Activated naive CD4-positive, alpha-beta T cell treated with anti-CD3 and anti-CD28 coated beads, Interleukin-2, amount 50 U/mL, for 24 hours (primary cell): ENCODE measurements at regions not wholly inside any gene's neighbourhood (a gene's known extent, or its start where the extent isn't known, plus 50 kb on each side); places are given as distances from the start of the nearest gene placed in this dataset.

Experiments used
- H3K27ac Mint-ChIP-seq: one replicate; pipeline ENCODE4 v1.8.0; 2021; ENCODE audit warnings: mild to moderate bottlenecking, mixed read lengths
- H3K27me3 Mint-ChIP-seq: one replicate; pipeline ENCODE4 v1.8.0; 2021; ENCODE audit warnings: mixed read lengths
- H3K36me3 Mint-ChIP-seq: one replicate; pipeline ENCODE4 v1.8.0; 2021; ENCODE audit warnings: mixed read lengths
- H3K4me1 Mint-ChIP-seq: one replicate; pipeline ENCODE4 v1.8.0; 2021; ENCODE audit warnings: mixed read lengths
- H3K4me3 Mint-ChIP-seq: one replicate; pipeline ENCODE4 v1.8.0; 2021; ENCODE audit warnings: mild to moderate bottlenecking, mixed read lengths
- H3K9me3 Mint-ChIP-seq: one replicate; pipeline ENCODE4 v1.8.0; 2021; ENCODE audit warnings: mixed read lengths

- Mint-ChIP-seq H3K27ac (no peak overlapping the region), H3K4me3 (no peak overlapping the region), H3K4me1 (no peaks in the 10 kb centered on the region), H3K36me3 (no peaks in the 10 kb centered on the region), H3K27me3 (no peaks in the 10 kb centered on the region), H3K9me3 (no peaks in the 10 kb centered on the region)
Observed at GRCh38 chr4:123770884-123771283, 374.3 kb downstream of the SPRY1 start.

- Mint-ChIP-seq H3K36me3 (no peaks in the 10 kb centered on the region), H3K9me3 (peaks cover 8% of the 10 kb centered on the region), H3K27me3 (no peaks in the 10 kb centered on the region), H3K4me1 (no peaks in the 10 kb centered on the region), H3K27ac (no peak overlapping the region), H3K4me3 (no peak overlapping the region)
Observed at GRCh38 chr4:123776267-123776666, 379.7 kb downstream of the SPRY1 start.

- Mint-ChIP-seq H3K9me3 (peaks cover 8% of the 10 kb centered on the region), H3K27me3 (no peaks in the 10 kb centered on the region), H3K4me3 (no peak overlapping the region), H3K4me1 (no peaks in the 10 kb centered on the region), H3K36me3 (no peaks in the 10 kb centered on the region), H3K27ac (no peak overlapping the region)
Observed at GRCh38 chr4:123777373-123777772, 380.8 kb downstream of the SPRY1 start.

GRCh38 chr4:123783151-123783790 is 386.7 kb downstream of the SPRY1 start:
- H3K36me3 Mint-ChIP-seq: no peaks in the 10 kb centered on the region
- H3K4me1 Mint-ChIP-seq: no peaks in the 10 kb centered on the region
- peaks cover 8% of the 10 kb centered on the region for H3K9me3 Mint-ChIP-seq
- H3K4me3 Mint-ChIP-seq: no peak overlapping the region
- no peaks in the 10 kb centered on the region for H3K27me3 Mint-ChIP-seq
- no peak overlapping the region for H3K27ac Mint-ChIP-seq

- no peaks in the 10 kb centered on the region for H3K4me1 Mint-ChIP-seq
- no peak overlapping the region for H3K27ac Mint-ChIP-seq
- H3K36me3 Mint-ChIP-seq: no peaks in the 10 kb centered on the region
- H3K9me3 Mint-ChIP-seq: peaks cover 8% of the 10 kb centered on the region
- H3K27me3 Mint-ChIP-seq: no peaks in the 10 kb centered on the region
- H3K4me3 Mint-ChIP-seq: no peak overlapping the region
Observed at GRCh38 chr4:123783921-123784320, 387.3 kb downstream of the SPRY1 start.

- Mint-ChIP-seq H3K36me3 (no peaks in the 10 kb centered on the region), H3K4me1 (no peaks in the 10 kb centered on the region), H3K4me3 (no peak overlapping the region), H3K9me3 (peaks cover 5% of the 10 kb centered on the region), H3K27ac (no peak overlapping the region), H3K27me3 (no peaks in the 10 kb centered on the region)
Observed at GRCh38 chr4:123784626-123785025, 388.0 kb downstream of the SPRY1 start.

- Mint-ChIP-seq H3K27me3 (no peaks in the 10 kb centered on the region), H3K9me3 (no peaks in the 10 kb centered on the region), H3K4me1 (no peaks in the 10 kb centered on the region), H3K36me3 (no peaks in the 10 kb centered on the region), H3K27ac (no peak overlapping the region), H3K4me3 (no peak overlapping the region)
Observed at GRCh38 chr4:123785538-123785937, 388.9 kb downstream of the SPRY1 start.

GRCh38 chr4:123786163-123786915 is 389.7 kb downstream of the SPRY1 start:
- H3K4me1 Mint-ChIP-seq: no peaks in the 10 kb centered on the region
- H3K27ac Mint-ChIP-seq: no peak overlapping the region
- H3K4me3 Mint-ChIP-seq: no peak overlapping the region
- no peaks in the 10 kb centered on the region for H3K9me3 Mint-ChIP-seq
- H3K27me3 Mint-ChIP-seq: no peaks in the 10 kb centered on the region
- no peaks in the 10 kb centered on the region for H3K36me3 Mint-ChIP-seq

GRCh38 chr4:123786920-123787319 is 390.3 kb downstream of the SPRY1 start:
- H3K27me3 Mint-ChIP-seq: no peaks in the 10 kb centered on the region
- no peaks in the 10 kb centered on the region for H3K36me3 Mint-ChIP-seq
- H3K27ac Mint-ChIP-seq: no peak overlapping the region
- H3K4me3 Mint-ChIP-seq: no peak overlapping the region
- no peaks in the 10 kb centered on the region for H3K9me3 Mint-ChIP-seq
- no peaks in the 10 kb centered on the region for H3K4me1 Mint-ChIP-seq

- Mint-ChIP-seq H3K36me3 (no peaks in the 10 kb centered on the region), H3K27me3 (no peaks in the 10 kb centered on the region), H3K9me3 (no peaks in the 10 kb centered on the region), H3K4me1 (no peaks in the 10 kb centered on the region), H3K27ac (no peak overlapping the region), H3K4me3 (no peak overlapping the region)
Observed at GRCh38 chr4:123787512-123788080, 391.0 kb downstream of the SPRY1 start.

- Mint-ChIP-seq H3K4me3 (no peak overlapping the region), H3K36me3 (no peaks in the 10 kb centered on the region), H3K9me3 (no peaks in the 10 kb centered on the region), H3K27ac (no peak overlapping the region), H3K4me1 (no peaks in the 10 kb centered on the region), H3K27me3 (no peaks in the 10 kb centered on the region)
Observed at GRCh38 chr4:123788577-123788976, 392.0 kb downstream of the SPRY1 start.

GRCh38 chr4:123790681-123791080 is 394.1 kb downstream of the SPRY1 start:
- no peak overlapping the region for H3K4me3 Mint-ChIP-seq
- H3K4me1 Mint-ChIP-seq: no peaks in the 10 kb centered on the region
- no peak overlapping the region for H3K27ac Mint-ChIP-seq
- H3K36me3 Mint-ChIP-seq: no peaks in the 10 kb centered on the region
- no peaks in the 10 kb centered on the region for H3K9me3 Mint-ChIP-seq
- H3K27me3 Mint-ChIP-seq: no peaks in the 10 kb centered on the region

GRCh38 chr4:123802082-123802645 is 405.6 kb downstream of the SPRY1 start:
- H3K4me3 Mint-ChIP-seq: no peak overlapping the region
- peaks cover 8% of the 10 kb centered on the region for H3K9me3 Mint-ChIP-seq
- no peaks in the 10 kb centered on the region for H3K36me3 Mint-ChIP-seq
- H3K27me3 Mint-ChIP-seq: peaks cover 2% of the 10 kb centered on the region
- H3K4me1 Mint-ChIP-seq: no peaks in the 10 kb centered on the region
- H3K27ac Mint-ChIP-seq: no peak overlapping the region

- Mint-ChIP-seq H3K36me3 (no peaks in the 10 kb centered on the region), H3K4me3 (no peak overlapping the region), H3K4me1 (no peaks in the 10 kb centered on the region), H3K9me3 (peaks cover 5% of the 10 kb centered on the region), H3K27me3 (peaks cover 2% of the 10 kb centered on the region), H3K27ac (no peak overlapping the region)
Observed at GRCh38 chr4:123802933-123803332, 406.3 kb downstream of the SPRY1 start.

GRCh38 chr4:123804196-123804721 is 407.7 kb downstream of the SPRY1 start:
- H3K4me3 Mint-ChIP-seq: no peak overlapping the region
- H3K36me3 Mint-ChIP-seq: no peaks in the 10 kb centered on the region
- H3K27ac Mint-ChIP-seq: no peak overlapping the region
- peaks cover 2% of the 10 kb centered on the region for H3K27me3 Mint-ChIP-seq
- no peaks in the 10 kb centered on the region for H3K9me3 Mint-ChIP-seq
- H3K4me1 Mint-ChIP-seq: no peaks in the 10 kb centered on the region

GRCh38 chr4:123806056-123806455 is 409.5 kb downstream of the SPRY1 start:
- H3K4me1 Mint-ChIP-seq: no peaks in the 10 kb centered on the region
- no peaks in the 10 kb centered on the region for H3K36me3 Mint-ChIP-seq
- H3K27me3 Mint-ChIP-seq: no peaks in the 10 kb centered on the region
- H3K9me3 Mint-ChIP-seq: no peaks in the 10 kb centered on the region
- no peak overlapping the region for H3K27ac Mint-ChIP-seq
- H3K4me3 Mint-ChIP-seq: no peak overlapping the region
